ENCODE measurements at regions not wholly inside any gene's neighbourhood (a gene's known extent, or its start where the extent isn't known, plus 50 kb on each side); places are given as distances from the start of the nearest gene placed in this dataset.

GRCh38 chr2:60042023-60042422, 511.4 kb downstream of the BCL11A start:
- no peaks in the 10 kb centered on the region for H3K36me3 ChIP-seq (ENCODE audit: control insufficient read depth, low read depth, low read length)
- H3K4me1 ChIP-seq (ENCODE audit: control insufficient read depth, low read depth, low read length): no peaks in the 10 kb centered on the region
- no peaks in the 10 kb centered on the region for H3K27me3 ChIP-seq (ENCODE audit: control insufficient read depth, insufficient read depth, low read length)
- no peak overlapping the region for H3K4me3 ChIP-seq (ENCODE audit: low read length)
- H3K9ac ChIP-seq (ENCODE audit: low read length): no peak overlapping the region
- no peak overlapping the region for H3K27ac ChIP-seq (ENCODE audit: low read length)
- no peaks in the 10 kb centered on the region for H3K9me3 ChIP-seq (ENCODE audit: control insufficient read depth, low read depth, low read length)

GRCh38 chr2:60033325-60033724, 520.1 kb downstream of the BCL11A start:
- Histone ChIP-seq H3K9ac (ENCODE audit: low read length) (no peak overlapping the region), H3K9me3 (ENCODE audit: control insufficient read depth, low read depth, low read length) (peaks cover 5% of the 10 kb centered on the region), H3K27ac (ENCODE audit: low read length) (no peak overlapping the region), H3K4me3 (ENCODE audit: low read length) (no peak overlapping the region), H3K27me3 (ENCODE audit: control insufficient read depth, insufficient read depth, low read length) (no peaks in the 10 kb centered on the region), H3K36me3 (ENCODE audit: control insufficient read depth, low read depth, low read length) (no peaks in the 10 kb centered on the region), H3K4me1 (ENCODE audit: control insufficient read depth, low read depth, low read length) (no peaks in the 10 kb centered on the region)

GRCh38 chr2:60029566-60029883, 523.9 kb downstream of the BCL11A start:
- no peak overlapping the region for H3K4me3 ChIP-seq (ENCODE audit: low read length)
- no peak overlapping the region for H3K9ac ChIP-seq (ENCODE audit: low read length)
- H3K4me1 ChIP-seq (ENCODE audit: control insufficient read depth, low read depth, low read length): no peaks in the 10 kb centered on the region
- no peaks in the 10 kb centered on the region for H3K27me3 ChIP-seq (ENCODE audit: control insufficient read depth, insufficient read depth, low read length)
- H3K36me3 ChIP-seq (ENCODE audit: control insufficient read depth, low read depth, low read length): no peaks in the 10 kb centered on the region
- H3K9me3 ChIP-seq (ENCODE audit: control insufficient read depth, low read depth, low read length): no peaks in the 10 kb centered on the region
- H3K27ac ChIP-seq (ENCODE audit: low read length): no peak overlapping the region

GRCh38 chr2:60028849-60029565, 524.4 kb downstream of the BCL11A start:
- Histone ChIP-seq H3K27ac (ENCODE audit: low read length) (no peak overlapping the region), H3K27me3 (ENCODE audit: control insufficient read depth, insufficient read depth, low read length) (no peaks in the 10 kb centered on the region), H3K36me3 (ENCODE audit: control insufficient read depth, low read depth, low read length) (no peaks in the 10 kb centered on the region), H3K4me3 (ENCODE audit: low read length) (no peak overlapping the region), H3K4me1 (ENCODE audit: control insufficient read depth, low read depth, low read length) (no peaks in the 10 kb centered on the region), H3K9me3 (ENCODE audit: control insufficient read depth, low read depth, low read length) (no peaks in the 10 kb centered on the region), H3K9ac (ENCODE audit: low read length) (no peak overlapping the region)

- Histone ChIP-seq H3K4me1 (ENCODE audit: control insufficient read depth, low read depth, low read length) (no peaks in the 10 kb centered on the region), H3K27ac (ENCODE audit: low read length) (no peak overlapping the region), H3K9ac (ENCODE audit: low read length) (no peak overlapping the region), H3K36me3 (ENCODE audit: control insufficient read depth, low read depth, low read length) (no peaks in the 10 kb centered on the region), H3K9me3 (ENCODE audit: control insufficient read depth, low read depth, low read length) (no peaks in the 10 kb centered on the region), H3K4me3 (ENCODE audit: low read length) (no peak overlapping the region), H3K27me3 (ENCODE audit: control insufficient read depth, insufficient read depth, low read length) (no peaks in the 10 kb centered on the region)
Observed at GRCh38 chr2:60025496-60025895, 528.0 kb downstream of the BCL11A start.

- H3K4me1 ChIP-seq (ENCODE audit: control insufficient read depth, low read depth, low read length): no peaks in the 10 kb centered on the region
- no peaks in the 10 kb centered on the region for H3K9me3 ChIP-seq (ENCODE audit: control insufficient read depth, low read depth, low read length)
- no peak overlapping the region for H3K9ac ChIP-seq (ENCODE audit: low read length)
Observed at GRCh38 chr2:60023256-60023985, 530.0 kb downstream of the BCL11A start.

GRCh38 chr2:60007671-60008070, 545.8 kb downstream of the BCL11A start:
- H3K4me3 ChIP-seq (ENCODE audit: low read length): no peak overlapping the region
- H3K36me3 ChIP-seq (ENCODE audit: control insufficient read depth, low read depth, low read length): no peaks in the 10 kb centered on the region
- H3K27me3 ChIP-seq (ENCODE audit: control insufficient read depth, insufficient read depth, low read length): no peaks in the 10 kb centered on the region
- no peaks in the 10 kb centered on the region for H3K9me3 ChIP-seq (ENCODE audit: control insufficient read depth, low read depth, low read length)
- peaks cover 2% of the 10 kb centered on the region for H3K4me1 ChIP-seq (ENCODE audit: control insufficient read depth, low read depth, low read length)
- H3K9ac ChIP-seq (ENCODE audit: low read length): no peak overlapping the region
- no peak overlapping the region for H3K27ac ChIP-seq (ENCODE audit: low read length)

More at GRCh38 chr2:60023256-60023985, 530.0 kb downstream of the BCL11A start:
- H3K36me3 ChIP-seq (ENCODE audit: control insufficient read depth, low read depth, low read length): no peaks in the 10 kb centered on the region
- H3K27ac ChIP-seq (ENCODE audit: low read length): no peak overlapping the region
- no peak overlapping the region for H3K4me3 ChIP-seq (ENCODE audit: low read length)
- no peaks in the 10 kb centered on the region for H3K27me3 ChIP-seq (ENCODE audit: control insufficient read depth, insufficient read depth, low read length)

- Histone ChIP-seq H3K9me3 (ENCODE audit: control insufficient read depth, low read depth, low read length) (no peaks in the 10 kb centered on the region), H3K36me3 (ENCODE audit: control insufficient read depth, low read depth, low read length) (no peaks in the 10 kb centered on the region), H3K27ac (ENCODE audit: low read length) (no peak overlapping the region), H3K9ac (ENCODE audit: low read length) (no peak overlapping the region), H3K4me1 (ENCODE audit: control insufficient read depth, low read depth, low read length) (peaks cover 18% of the 10 kb centered on the region), H3K4me3 (ENCODE audit: low read length) (no peak overlapping the region), H3K27me3 (ENCODE audit: control insufficient read depth, insufficient read depth, low read length) (no peaks in the 10 kb centered on the region)
Observed at GRCh38 chr2:60003076-60003475, 550.4 kb downstream of the BCL11A start.

GRCh38 chr2:60002183-60002867, 551.1 kb downstream of the BCL11A start:
- Histone ChIP-seq H3K4me1 (ENCODE audit: control insufficient read depth, low read depth, low read length) (peaks cover 18% of the 10 kb centered on the region), H3K36me3 (ENCODE audit: control insufficient read depth, low read depth, low read length) (no peaks in the 10 kb centered on the region), H3K27ac (ENCODE audit: low read length) (no peak overlapping the region), H3K27me3 (ENCODE audit: control insufficient read depth, insufficient read depth, low read length) (no peaks in the 10 kb centered on the region), H3K9ac (ENCODE audit: low read length) (no peak overlapping the region), H3K4me3 (ENCODE audit: low read length) (no peak overlapping the region), H3K9me3 (ENCODE audit: control insufficient read depth, low read depth, low read length) (no peaks in the 10 kb centered on the region)

- Histone ChIP-seq H3K9ac (ENCODE audit: low read length) (no peak overlapping the region), H3K9me3 (ENCODE audit: control insufficient read depth, low read depth, low read length) (no peaks in the 10 kb centered on the region), H3K27me3 (ENCODE audit: control insufficient read depth, insufficient read depth, low read length) (no peaks in the 10 kb centered on the region), H3K36me3 (ENCODE audit: control insufficient read depth, low read depth, low read length) (no peaks in the 10 kb centered on the region), H3K4me1 (ENCODE audit: control insufficient read depth, low read depth, low read length) (peaks cover 18% of the 10 kb centered on the region), H3K27ac (ENCODE audit: low read length) (no peak overlapping the region), H3K4me3 (ENCODE audit: low read length) (no peak overlapping the region)
Observed at GRCh38 chr2:60000686-60001085, 552.8 kb downstream of the BCL11A start.

GRCh38 chr2:59998324-59998723, 555.1 kb downstream of the BCL11A start:
- H3K27me3 ChIP-seq (ENCODE audit: control insufficient read depth, insufficient read depth, low read length): no peaks in the 10 kb centered on the region
- H3K4me3 ChIP-seq (ENCODE audit: low read length): no peak overlapping the region
- no peaks in the 10 kb centered on the region for H3K9me3 ChIP-seq (ENCODE audit: control insufficient read depth, low read depth, low read length)
- no peak overlapping the region for H3K27ac ChIP-seq (ENCODE audit: low read length)
- H3K4me1 ChIP-seq (ENCODE audit: control insufficient read depth, low read depth, low read length): peaks cover 18% of the 10 kb centered on the region
- no peak overlapping the region for H3K9ac ChIP-seq (ENCODE audit: low read length)
- H3K36me3 ChIP-seq (ENCODE audit: control insufficient read depth, low read depth, low read length): no peaks in the 10 kb centered on the region

Data from iPS-18a (cell line).